NCI-H345 treated with DMSO at 0.1 percent for 48 hours (cell line): ENCODE measurements at regions not wholly inside any gene's neighbourhood (a gene's known extent, or its start where the extent isn't known, plus 50 kb on each side); places are given as distances from the start of the nearest gene placed in this dataset.
"Not testable (repeated sequence)": the region's sequence is repeated elsewhere in the genome, so short reads cannot be mapped to it uniquely, and the experiment has no call there.

ENCODE experiments used
- DNase-seq: peaks from one replicate; lab custom pipeline; 2025; ENCODE audit not compliant: unreplicated experiment; lab: John Stamatoyannopoulos, UW

- no peak for DNase-seq
Observed at GRCh38 chr7:9488555-9488954, 1055.1 kb downstream of the NXPH1 start.

- no peak for DNase-seq
Observed at GRCh38 chr7:9498303-9498702, 1064.9 kb downstream of the NXPH1 start.

GRCh38 chr7:9502269-9502668 lies 1068.9 kb downstream of the NXPH1 start:
- no peak for DNase-seq

- no peak for DNase-seq
Observed at GRCh38 chr7:9504678-9505077, 1071.3 kb downstream of the NXPH1 start.

GRCh38 chr7:9505516-9505915 lies 1072.1 kb downstream of the NXPH1 start:
- no peak for DNase-seq

- DNase-seq: no peak
Observed at GRCh38 chr7:9507290-9507689, 1073.9 kb downstream of the NXPH1 start.

GRCh38 chr7:9516662-9517061 lies 1083.3 kb downstream of the NXPH1 start:
- no peak for DNase-seq

- no peak for DNase-seq
Observed at GRCh38 chr7:9523579-9523978, 1090.2 kb downstream of the NXPH1 start.

- not testable (repeated sequence) for DNase-seq
Observed at GRCh38 chr7:9552431-9552830, 1119.0 kb downstream of the NXPH1 start.

- no peak for DNase-seq
Observed at GRCh38 chr7:9557853-9558252, 1124.4 kb downstream of the NXPH1 start.

GRCh38 chr7:9575716-9576115 lies 1142.3 kb downstream of the NXPH1 start:
- DNase-seq: no peak

GRCh38 chr7:9582824-9583223 lies 1149.4 kb downstream of the NXPH1 start:
- no peak for DNase-seq

- no peak for DNase-seq
Observed at GRCh38 chr7:9598411-9598810, 1165.0 kb downstream of the NXPH1 start.

GRCh38 chr7:9600974-9601373 lies 1167.6 kb downstream of the NXPH1 start:
- no peak for DNase-seq

GRCh38 chr7:9603291-9603690 lies 1169.9 kb downstream of the NXPH1 start:
- DNase-seq: no peak

GRCh38 chr7:9608560-9608959 lies 1175.2 kb downstream of the NXPH1 start:
- DNase-seq: no peak

GRCh38 chr7:9620899-9621298 lies 1187.5 kb downstream of the NXPH1 start:
- not testable (repeated sequence) for DNase-seq

- DNase-seq: not testable (repeated sequence)
Observed at GRCh38 chr7:9621306-9621902, 1188.0 kb downstream of the NXPH1 start.

GRCh38 chr7:9621927-9622326 lies 1188.5 kb downstream of the NXPH1 start:
- DNase-seq: no peak

GRCh38 chr7:9625953-9626352 lies 1192.5 kb downstream of the NXPH1 start:
- DNase-seq: no peak

GRCh38 chr7:9645756-9646155 lies 1212.3 kb downstream of the NXPH1 start:
- DNase-seq: no peak

- DNase-seq: no peak
Observed at GRCh38 chr7:9657257-9657656, 1223.8 kb downstream of the NXPH1 start.
